ENCODE measurements at regions not wholly inside any gene's neighbourhood (a gene's known extent, or its start where the extent isn't known, plus 50 kb on each side); places are given as distances from the start of the nearest gene placed in this dataset.

DNA sequence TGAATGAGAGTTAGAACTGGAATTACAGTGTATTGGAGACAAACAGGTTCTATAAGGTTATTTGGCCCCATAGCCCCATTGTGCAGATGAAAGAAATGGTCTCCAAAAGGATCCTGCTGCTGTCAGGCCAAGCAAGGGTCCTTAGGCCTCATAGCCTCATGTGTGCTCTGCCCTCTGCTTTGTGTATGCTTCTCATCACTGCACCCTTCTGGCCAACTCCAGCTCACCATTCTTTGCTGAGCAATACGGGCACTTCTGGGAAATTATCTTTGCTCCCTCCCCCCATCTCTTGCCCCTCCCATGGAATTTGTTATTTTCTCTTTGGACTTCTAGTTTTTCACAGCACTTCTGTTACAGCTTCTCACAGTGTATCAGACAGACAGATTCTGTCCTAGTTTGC lies 298.8 kb downstream of the FOXA2 start:
- TF ChIP-seq POLR2A (IDR thresholded peaks at IDR 0.05; ENCODE audit: low read length): no peak
- no peak for TF ChIP-seq GATA1 (IDR thresholded peaks at IDR 0.05; ENCODE audit: low read depth, low read length)

Measured in erythroblast (primary cell).